ENCODE measurements at regions not wholly inside any gene's neighbourhood (a gene's known extent, or its start where the extent isn't known, plus 50 kb on each side); places are given as distances from the start of the nearest gene placed in this dataset.
"Not testable (repeated sequence)": the region's sequence is repeated elsewhere in the genome, so short reads cannot be mapped to it uniquely, and the experiment has no call there.

DNA sequence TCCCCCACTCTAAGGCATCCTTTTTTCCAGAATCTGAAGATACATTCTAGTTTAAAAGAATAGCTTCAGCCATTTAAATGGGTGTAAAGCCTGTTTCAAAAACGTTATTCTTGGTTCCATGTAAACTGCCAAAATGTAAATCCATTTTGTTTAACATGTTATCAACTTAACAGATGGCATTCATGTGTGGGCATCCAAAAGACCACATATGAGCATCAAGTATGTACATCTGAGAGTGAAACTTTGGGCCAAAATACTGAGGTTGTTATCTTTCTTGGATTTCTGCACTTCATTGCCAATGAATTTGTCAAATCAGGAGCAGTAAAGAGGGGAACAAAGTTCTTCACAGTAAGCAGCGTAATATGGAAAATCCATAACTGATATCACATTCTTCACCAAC lies 395.4 kb downstream of the ZNF804A start:
- in situ Hi-C loops (cut with HindIII; ENCODE audit: low pct_unique_long_range_greater_than_20kb, low sequenced_read_pairs) = no loop called here
- no peak for DNase-seq (ENCODE audit: low read depth, low spot score)

DNA sequence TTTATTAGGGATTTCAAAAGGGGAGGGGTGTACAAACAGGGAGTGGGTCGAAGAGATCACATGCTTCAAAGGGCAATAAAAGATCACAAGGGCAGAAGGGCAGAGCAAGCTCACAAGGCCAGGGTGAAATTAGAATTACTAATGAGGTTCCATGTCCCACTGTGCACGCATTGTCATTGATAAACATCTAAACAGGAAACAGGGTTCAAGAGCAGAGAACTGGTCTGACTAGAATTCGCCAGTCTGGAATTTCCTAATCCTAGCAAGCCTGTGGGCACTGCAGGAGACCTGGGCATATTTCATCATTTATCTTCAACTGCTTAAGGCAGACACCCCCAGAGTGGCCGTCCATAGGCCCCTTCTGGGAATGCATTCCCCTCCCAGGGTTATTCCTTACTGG lies 408.2 kb downstream of the ZNF804A start:
- DNase-seq (ENCODE audit: low read depth, low spot score) = no peak
- in situ Hi-C loops (cut with HindIII; ENCODE audit: low pct_unique_long_range_greater_than_20kb, low sequenced_read_pairs) = no loop called here

DNA sequence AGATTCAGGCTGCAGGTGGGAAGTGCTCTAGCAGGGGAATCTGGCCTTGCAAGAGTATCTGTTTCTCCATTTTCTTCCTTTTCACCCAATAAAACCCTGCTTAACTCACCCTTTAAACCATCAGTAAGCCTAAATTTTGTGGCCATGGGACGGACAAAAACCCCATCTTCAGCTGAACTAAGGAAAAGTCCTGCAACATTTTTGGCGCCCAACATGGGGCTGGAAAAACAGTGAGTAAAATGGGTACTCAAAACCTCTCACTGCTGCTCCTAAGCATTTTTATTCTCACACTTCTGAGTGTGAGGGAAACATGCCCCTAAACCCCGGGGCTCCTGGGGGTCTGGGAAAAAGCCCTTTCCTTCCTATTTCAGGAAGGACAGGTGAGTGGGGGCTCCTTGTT lies 414.3 kb downstream of the ZNF804A start:
- DNase-seq (ENCODE audit: low read depth, low spot score) = no peak

DNA sequence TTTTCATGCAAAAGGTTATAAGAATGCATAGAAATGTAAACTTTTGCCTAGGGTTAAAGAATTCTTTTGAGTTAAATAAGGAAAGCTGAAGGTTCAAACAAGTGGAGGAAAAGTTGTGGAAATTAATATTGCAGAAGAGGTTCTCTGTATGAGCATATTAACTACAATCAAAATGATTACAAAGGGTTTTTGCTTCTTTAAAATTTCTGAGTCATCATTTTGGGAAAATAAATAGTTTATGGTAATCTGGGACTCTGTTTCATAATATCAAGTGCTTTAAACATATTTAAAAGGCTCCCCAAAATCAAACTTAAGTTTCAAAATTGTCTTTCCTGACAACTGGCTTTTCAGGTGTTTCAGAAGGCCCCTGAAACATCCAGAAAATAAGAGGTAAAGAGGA lies 415.7 kb downstream of the ZNF804A start:
- no peak for DNase-seq (ENCODE audit: low read depth, low spot score)
- in situ Hi-C loops (cut with HindIII; ENCODE audit: low pct_unique_long_range_greater_than_20kb, low sequenced_read_pairs) = no loop called here

More for the DNA sequence above, 414.3 kb downstream of the ZNF804A start:
- in situ Hi-C loops (cut with HindIII; ENCODE audit: low pct_unique_long_range_greater_than_20kb, low sequenced_read_pairs) = no loop called here

DNA sequence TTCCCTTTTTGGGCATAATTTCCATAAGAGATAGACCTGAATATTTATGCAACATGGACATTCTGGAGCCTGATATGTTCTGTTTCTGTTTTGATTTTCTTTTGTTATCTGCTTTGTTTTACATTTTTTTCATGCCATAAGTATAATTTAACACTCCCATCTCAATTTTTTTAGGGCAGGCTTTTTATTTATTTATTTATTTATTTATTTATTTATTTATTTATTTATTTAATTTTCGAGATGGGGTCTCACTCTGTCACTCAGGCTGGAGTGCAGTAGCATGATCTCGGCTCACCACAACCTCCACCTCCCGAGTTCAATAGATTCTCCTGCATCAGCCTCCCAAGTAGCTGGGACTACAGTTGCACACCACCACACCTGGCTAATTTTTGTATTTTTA lies 427.6 kb downstream of the ZNF804A start:
- in situ Hi-C loops (cut with HindIII; ENCODE audit: low pct_unique_long_range_greater_than_20kb, low sequenced_read_pairs); DNase-seq (ENCODE audit: low read depth, low spot score): not testable (repeated sequence)

DNA sequence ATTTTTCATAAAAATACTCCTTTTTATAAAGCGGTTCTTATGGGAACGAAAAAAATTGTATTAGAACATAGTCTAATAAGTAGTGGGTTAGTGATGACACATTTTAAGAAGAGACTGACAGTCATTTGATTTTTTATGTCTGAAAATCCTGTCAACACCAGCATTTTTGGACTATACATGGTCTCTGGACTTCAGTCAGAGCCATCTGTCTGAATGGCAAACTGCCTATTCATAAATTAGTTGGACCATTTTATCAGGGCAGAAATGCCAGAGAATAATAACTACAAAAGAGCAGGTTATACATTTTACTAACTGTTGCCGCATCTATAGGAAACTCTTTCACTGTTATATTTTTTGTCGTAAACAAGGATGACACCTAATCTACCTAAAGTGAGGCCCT lies 437.6 kb downstream of the ZNF804A start:
- in situ Hi-C loops (cut with HindIII; ENCODE audit: low pct_unique_long_range_greater_than_20kb, low sequenced_read_pairs) = no loop called here
- no peak for DNase-seq (ENCODE audit: low read depth, low spot score)

DNA sequence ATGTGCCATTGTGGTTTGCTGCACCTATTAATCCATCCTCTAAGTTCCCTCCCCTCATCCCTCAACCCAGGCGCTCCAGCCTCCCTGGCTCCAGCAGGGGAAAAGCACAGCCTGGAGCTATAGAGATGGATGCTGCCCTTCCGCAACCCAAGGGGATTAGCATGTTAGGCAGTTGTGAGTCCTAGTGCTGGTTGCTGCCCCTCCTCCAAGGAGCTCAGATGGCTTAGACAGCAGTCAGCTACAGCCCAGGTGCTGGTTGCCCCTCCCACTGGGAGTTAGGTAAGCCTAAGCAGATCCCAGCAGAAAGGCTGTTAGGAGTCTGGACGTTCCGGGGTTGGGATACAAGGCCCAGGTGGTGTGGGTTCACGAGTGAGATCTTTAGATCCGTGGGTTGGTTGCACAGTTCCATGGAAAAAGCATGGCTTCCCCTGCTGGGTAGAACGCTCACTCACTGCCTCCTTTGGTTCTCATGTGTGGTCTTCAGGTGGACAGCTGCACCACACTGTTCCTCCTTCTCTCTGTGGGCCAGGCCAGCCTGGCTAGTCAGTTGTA lies 446.1 kb downstream of the ZNF804A start:
- in situ Hi-C loops (cut with HindIII; ENCODE audit: low pct_unique_long_range_greater_than_20kb, low sequenced_read_pairs) = no loop called here
- no peak for DNase-seq (ENCODE audit: low read depth, low spot score)

DNA sequence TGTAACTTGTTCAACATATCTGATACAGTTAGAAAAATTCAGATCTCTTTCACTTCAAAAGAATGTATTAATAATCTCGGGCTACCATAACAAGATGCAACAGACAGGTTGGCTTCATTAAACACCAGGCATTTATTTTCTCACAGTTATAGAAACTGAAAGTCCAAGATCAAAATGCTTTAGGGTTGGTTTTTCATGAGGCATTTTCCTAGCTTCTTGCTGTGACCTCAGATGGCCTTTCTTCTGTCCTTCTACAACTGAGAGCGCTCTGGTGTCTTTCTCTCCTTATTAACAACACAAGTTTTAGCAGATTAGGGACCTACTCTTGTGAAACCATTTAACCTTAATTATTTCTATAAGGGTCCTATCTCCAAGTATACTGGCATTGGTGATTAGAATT lies 452.5 kb downstream of the ZNF804A start:
- DNase-seq (ENCODE audit: low read depth, low spot score) = no peak
- in situ Hi-C loops (cut with HindIII; ENCODE audit: low pct_unique_long_range_greater_than_20kb, low sequenced_read_pairs) = no loop called here

DNA sequence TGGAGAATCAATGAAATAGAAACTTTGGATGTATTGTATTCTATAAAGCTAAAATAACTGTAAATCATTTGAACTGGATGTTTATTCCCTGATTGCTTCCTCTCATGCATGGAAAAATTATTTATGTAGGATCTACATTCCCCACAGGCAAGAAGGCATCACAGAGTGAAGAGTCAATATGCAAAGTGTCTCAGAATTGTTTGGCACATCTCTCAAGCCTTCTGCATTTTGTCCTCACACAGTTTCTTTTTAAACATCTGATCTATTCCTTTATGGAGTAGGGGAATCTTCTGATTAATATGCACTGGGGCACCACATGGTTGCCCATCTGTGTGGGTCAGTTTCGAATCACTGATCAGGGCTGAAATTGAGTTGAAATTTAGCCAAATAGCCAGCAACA lies 465.4 kb downstream of the ZNF804A start:
- in situ Hi-C loops (cut with HindIII; ENCODE audit: low pct_unique_long_range_greater_than_20kb, low sequenced_read_pairs) = no loop called here

DNA sequence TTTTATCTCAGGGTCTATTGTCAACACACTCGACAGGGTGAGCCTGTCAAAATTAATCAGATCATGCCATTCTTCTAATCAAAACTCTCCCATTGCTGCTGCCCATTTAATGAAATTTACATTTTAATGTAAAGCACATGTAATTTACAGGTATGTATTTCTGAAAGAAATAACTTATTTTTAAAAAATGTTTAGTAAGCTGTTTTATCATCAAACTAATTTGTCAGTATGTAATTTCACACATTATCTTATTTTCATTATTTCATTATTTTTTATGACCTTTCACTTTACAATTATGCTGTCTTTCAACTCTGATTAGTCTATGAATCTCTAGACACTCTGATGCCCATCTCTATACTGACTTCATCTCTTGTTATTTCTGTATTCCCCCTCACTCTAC lies 467.8 kb downstream of the ZNF804A start:
- in situ Hi-C loops (cut with HindIII; ENCODE audit: low pct_unique_long_range_greater_than_20kb, low sequenced_read_pairs) = no loop called here

More for the DNA sequence above, 465.4 kb downstream of the ZNF804A start:
- DNase-seq (ENCODE audit: low read depth, low spot score) = no peak

DNA sequence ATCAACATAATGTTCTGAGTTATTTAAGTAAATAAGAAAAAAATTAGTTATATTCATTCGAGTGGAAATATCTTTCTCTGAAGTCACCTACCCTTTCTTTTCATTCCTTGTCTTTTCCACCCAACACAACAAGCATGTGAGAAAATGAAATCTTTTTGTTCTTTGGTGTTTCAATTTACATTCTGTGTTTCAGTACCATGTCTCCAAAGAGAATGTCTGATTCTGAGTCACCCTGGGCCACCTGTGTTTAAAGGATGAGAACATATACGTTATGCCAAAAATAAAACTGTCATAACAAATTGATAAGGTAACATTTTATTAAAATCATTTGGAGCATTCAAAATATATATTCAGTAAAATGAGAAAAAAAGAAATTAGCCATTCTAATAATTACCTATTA lies 470.8 kb downstream of the ZNF804A start:
- DNase-seq (ENCODE audit: low read depth, low spot score) = no peak
- in situ Hi-C loops (cut with HindIII; ENCODE audit: low pct_unique_long_range_greater_than_20kb, low sequenced_read_pairs) = no loop called here

More for the DNA sequence above, 467.8 kb downstream of the ZNF804A start:
- no peak for DNase-seq (ENCODE audit: low read depth, low spot score)

DNA sequence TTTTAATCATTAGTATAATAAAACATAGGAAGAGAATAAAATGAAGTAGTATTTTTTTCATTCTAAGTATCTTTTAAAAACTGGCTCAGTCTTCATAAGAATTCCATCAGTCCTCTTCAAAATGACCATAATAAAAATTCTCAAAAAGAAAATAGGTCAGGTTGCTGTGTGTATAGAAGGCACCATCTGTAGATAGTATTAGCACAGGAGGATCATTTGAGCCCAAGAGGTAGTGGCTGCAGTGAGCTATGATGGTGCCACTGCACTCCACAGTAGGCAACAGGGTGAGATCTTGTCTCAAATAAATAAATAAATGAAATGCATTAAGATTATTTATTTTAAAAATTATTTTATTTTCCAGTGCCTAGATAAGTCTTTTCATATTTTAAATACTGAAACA lies 475.8 kb downstream of the ZNF804A start:
- DNase-seq (ENCODE audit: low read depth, low spot score) = no peak
- in situ Hi-C loops (cut with HindIII; ENCODE audit: low pct_unique_long_range_greater_than_20kb, low sequenced_read_pairs) = no loop called here

DNA sequence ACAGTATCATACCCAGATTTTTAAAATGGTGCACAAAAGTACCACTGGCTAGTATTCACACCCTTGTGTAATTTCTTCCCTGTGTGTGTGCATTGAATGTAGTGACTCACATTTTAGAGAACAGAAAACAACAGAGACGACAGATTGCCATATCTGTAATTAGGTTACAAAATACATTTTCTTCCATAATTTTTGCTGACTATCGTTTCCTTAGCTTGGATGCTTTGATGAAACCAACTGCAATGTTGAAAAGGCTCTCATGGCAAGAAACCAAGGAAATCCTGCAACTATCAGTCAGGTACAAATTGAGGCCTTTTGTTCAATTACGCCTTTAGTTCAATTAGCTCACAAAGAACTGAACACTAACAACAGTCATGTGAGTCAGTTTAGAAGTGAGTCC lies 484.4 kb downstream of the ZNF804A start:
- DNase-seq (ENCODE audit: low read depth, low spot score) = no peak
- in situ Hi-C loops (cut with HindIII; ENCODE audit: low pct_unique_long_range_greater_than_20kb, low sequenced_read_pairs) = no loop called here

DNA sequence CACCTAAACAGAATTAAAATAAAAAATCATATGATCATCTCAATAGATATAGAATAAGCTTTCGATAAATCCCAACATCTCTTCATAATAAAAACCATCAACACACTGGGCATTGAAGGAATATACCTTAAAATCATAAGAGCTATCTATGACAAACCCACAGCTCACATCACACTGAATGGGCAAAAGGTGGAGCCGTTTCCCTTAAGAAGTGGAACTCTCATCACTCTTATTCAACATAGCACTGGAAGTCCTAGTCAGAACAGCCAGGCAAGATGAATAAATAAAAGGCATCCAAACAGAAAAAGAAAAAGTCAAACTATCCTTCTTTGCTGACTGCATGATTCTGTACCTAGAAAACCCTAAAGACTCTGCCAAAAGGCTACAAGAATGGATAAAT lies 510.3 kb downstream of the ZNF804A start:
- DNase-seq (ENCODE audit: low read depth, low spot score) = no peak
- in situ Hi-C loops (cut with HindIII; ENCODE audit: low pct_unique_long_range_greater_than_20kb, low sequenced_read_pairs) = no loop called here

DNA sequence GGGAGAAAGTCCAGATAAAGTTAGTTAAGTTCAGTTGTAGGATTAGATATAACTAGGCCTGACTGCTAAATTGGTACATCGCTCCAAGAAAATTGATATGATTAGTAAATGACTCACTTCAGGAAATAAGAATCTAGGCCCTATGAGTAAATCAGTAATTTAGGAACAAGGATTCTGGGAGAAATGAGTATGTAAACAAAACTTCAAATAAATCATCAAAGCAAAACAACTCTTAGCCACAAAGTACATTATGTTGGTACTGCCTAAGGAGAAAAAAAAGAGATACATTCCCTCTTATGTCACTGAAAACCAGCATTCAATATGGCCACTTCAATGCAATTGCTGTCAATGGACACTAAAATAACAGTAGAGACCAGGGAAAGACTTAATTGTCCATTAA lies 529.1 kb downstream of the ZNF804A start:
- in situ Hi-C loops (cut with HindIII; ENCODE audit: low pct_unique_long_range_greater_than_20kb, low sequenced_read_pairs) = no loop called here
- no peak for DNase-seq (ENCODE audit: low read depth, low spot score)

DNA sequence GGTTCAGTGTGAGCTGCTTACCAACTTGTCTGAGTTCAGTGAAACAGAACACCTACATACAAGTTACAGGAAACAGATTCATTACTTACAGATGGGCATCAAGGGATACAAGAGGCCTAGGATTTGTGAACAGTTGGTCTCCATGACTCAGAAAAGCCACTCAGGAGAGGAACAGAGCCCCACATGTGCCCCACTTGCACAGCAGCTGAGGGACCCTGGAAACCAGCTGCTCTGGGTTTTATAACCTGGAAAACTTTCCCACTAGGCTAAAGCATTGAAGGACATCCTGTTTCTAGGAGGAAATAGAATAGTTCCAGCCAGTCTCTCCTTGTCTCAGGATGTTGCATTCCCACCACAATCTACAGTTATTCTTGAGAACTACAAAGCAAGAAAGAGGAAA lies 530.0 kb downstream of the ZNF804A start:
- in situ Hi-C loops (cut with HindIII; ENCODE audit: low pct_unique_long_range_greater_than_20kb, low sequenced_read_pairs) = no loop called here
- DNase-seq (ENCODE audit: low read depth, low spot score) = no peak

DNA sequence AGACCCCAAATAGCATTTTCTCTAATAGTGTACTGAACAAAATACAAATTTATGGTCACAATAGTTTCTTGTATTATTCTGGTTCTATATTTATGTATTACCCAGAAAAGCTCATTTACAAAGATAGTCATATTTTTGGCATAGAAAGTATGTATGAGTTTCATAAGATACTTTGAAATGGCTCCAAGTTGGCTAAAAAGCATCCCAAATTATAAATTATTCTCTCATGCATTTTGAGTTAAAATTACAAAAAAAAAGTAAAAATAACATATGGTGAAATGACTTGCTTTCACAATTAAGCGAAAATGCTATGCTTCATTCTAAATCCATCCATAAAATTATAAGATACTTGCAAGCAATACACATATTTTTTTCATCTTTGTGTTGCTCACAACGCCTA lies 530.7 kb downstream of the ZNF804A start:
- no peak for DNase-seq (ENCODE audit: low read depth, low spot score)
- in situ Hi-C loops (cut with HindIII; ENCODE audit: low pct_unique_long_range_greater_than_20kb, low sequenced_read_pairs) = no loop called here

DNA sequence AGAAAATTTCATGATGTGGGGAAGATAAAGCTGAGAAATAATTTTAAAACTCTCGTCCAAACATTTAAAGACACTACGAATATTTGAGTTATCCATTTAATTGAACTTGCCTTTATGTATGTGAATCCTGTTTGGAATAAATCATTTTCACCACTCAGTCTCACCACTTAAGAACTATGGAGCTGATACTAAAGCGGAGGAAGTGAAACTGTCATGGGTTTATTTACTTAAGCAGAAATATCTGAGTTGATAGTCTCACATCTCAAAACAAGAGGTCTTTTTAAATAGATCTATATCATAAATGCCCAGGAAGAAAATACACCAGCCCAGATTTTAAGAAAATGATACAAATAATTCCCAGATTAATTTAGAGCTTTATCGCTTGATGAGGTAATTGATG lies 532.4 kb downstream of the ZNF804A start:
- in situ Hi-C loops (cut with HindIII; ENCODE audit: low pct_unique_long_range_greater_than_20kb, low sequenced_read_pairs) = no loop called here
- DNase-seq (ENCODE audit: low read depth, low spot score) = no peak

DNA sequence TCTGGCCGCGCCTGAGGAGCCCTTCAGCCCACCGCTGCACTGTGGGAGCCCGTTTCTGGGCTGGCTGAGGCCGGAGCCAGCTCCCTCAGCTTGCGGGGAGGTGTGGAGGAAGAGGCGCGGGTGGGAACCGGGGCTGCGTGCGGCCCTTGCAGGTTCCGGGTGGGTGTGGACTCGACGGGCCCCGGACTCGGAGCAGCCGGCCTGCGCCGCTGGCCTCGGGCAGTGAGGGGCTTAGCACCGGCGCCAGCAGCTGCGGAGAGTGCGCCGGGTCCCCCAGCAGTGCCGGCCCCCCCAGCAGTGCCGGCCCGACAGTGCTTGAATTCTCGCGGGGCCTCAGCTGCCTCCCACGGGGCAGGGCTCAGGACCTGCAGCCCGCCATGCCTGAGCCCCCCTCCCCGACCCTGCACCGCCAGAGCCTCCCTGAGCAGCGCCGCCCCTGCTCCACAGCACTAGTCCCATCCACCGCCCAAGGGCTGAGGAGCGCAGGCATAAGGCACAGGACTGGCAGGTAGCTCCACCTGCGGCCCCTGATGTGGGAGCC lies 534.2 kb downstream of the ZNF804A start:
- in situ Hi-C loops (cut with HindIII; ENCODE audit: low pct_unique_long_range_greater_than_20kb, low sequenced_read_pairs) = no loop called here
- DNase-seq (ENCODE audit: low read depth, low spot score) = no peak

DNA sequence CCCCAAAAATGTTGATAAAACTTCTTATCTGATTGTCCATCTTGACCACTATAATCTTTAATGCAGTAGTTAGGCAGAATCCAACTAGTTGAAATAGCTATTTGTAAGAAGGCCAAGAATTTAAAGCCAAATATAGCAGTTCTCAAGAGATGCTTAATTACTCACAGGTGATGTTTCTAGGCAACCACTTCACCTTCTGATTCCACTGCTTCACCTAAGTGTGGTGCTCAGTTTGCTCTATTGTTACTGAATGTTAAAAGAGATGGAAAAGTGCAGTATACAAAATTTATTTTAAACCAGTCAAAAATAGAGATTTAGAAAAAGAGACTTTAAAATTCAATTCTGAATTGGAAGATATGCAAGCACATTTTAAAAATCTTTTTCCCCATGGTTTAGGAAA lies 539.4 kb downstream of the ZNF804A start:
- in situ Hi-C loops (cut with HindIII; ENCODE audit: low pct_unique_long_range_greater_than_20kb, low sequenced_read_pairs) = no loop called here
- DNase-seq (ENCODE audit: low read depth, low spot score) = no peak

All from SK-MEL-5 (cell line).